ENCODE measurements at regions not wholly inside any gene's neighbourhood (a gene's known extent, or its start where the extent isn't known, plus 50 kb on each side); places are given as distances from the start of the nearest gene placed in this dataset.

DNA sequence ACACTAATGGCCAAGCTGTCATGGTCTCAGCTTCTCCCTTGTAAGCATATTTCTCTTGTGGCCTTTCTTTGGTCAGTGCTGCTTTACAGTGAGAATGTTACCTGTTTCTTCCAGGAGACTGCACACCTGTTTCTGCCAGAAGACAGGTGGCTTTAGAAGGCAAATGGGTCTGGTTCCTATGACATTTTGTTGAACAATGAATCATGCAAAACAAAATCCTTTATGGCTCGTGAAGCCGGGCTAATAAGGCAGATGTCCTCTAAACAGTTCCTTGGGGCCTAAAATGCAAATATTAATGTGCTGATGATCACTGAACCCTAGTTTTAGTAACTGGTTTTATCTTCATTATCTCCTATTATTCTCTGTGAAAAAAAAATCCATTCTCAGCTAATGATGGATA lies 927.6 kb downstream of the GALC start (continued):
- TF ChIP-seq ZSCAN5A (CRISPR knock-in tag; IDR thresholded peaks at IDR 0.05; ENCODE audit: borderline replicate concordance) (no peak), ZFYVE20 (CRISPR knock-in tag; IDR thresholded peaks at IDR 0.05; ENCODE audit: borderline replicate concordance, low read depth) (no peak), STAG1 (CRISPR knock-in tag; IDR thresholded peaks at IDR 0.05) (no peak), CAMTA2 (CRISPR knock-in tag; IDR thresholded peaks at IDR 0.05; ENCODE audit: borderline replicate concordance) (no peak), ZNF678 (CRISPR knock-in tag; IDR thresholded peaks at IDR 0.05) (no peak), MZF1 (CRISPR knock-in tag; IDR thresholded peaks at IDR 0.05; ENCODE audit: borderline replicate concordance) (no peak), ZNF766 (CRISPR knock-in tag; IDR thresholded peaks at IDR 0.05; ENCODE audit: borderline replicate concordance) (no peak), NFKB2 (CRISPR knock-in tag; IDR thresholded peaks at IDR 0.05; ENCODE audit: borderline replicate concordance) (no peak), KDM5A (IDR thresholded peaks at IDR 0.05; ENCODE audit: borderline replicate concordance, low read length) (no peak), NCOA1 (CRISPR knock-in tag; IDR thresholded peaks at IDR 0.05) (no peak), ZNF776 (CRISPR knock-in tag; IDR thresholded peaks at IDR 0.05) (no peak), ZNF616 (CRISPR knock-in tag; IDR thresholded peaks at IDR 0.05; ENCODE audit: low read depth) (no peak), MYC (CRISPR knock-in tag; IDR thresholded peaks at IDR 0.05; ENCODE audit: borderline replicate concordance) (no peak)
- TF ChIP-seq, protein P1, sequence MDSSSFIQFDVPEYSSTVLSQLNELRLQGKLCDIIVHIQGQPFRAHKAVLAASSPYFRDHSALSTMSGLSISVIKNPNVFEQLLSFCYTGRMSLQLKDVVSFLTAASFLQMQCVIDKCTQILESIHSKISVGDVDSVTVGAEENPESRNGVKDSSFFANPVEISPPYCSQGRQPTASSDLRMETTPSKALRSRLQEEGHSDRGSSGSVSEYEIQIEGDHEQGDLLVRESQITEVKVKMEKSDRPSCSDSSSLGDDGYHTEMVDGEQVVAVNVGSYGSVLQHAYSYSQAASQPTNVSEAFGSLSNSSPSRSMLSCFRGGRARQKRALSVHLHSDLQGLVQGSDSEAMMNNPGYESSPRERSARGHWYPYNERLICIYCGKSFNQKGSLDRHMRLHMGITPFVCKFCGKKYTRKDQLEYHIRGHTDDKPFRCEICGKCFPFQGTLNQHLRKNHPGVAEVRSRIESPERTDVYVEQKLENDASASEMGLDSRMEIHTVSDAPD (CRISPR knock-in tag; IDR thresholded peaks at IDR 0.05): no peak
